ENCODE measurements at regions not wholly inside any gene's neighbourhood (a gene's known extent, or its start where the extent isn't known, plus 50 kb on each side); places are given as distances from the start of the nearest gene placed in this dataset.

DNA sequence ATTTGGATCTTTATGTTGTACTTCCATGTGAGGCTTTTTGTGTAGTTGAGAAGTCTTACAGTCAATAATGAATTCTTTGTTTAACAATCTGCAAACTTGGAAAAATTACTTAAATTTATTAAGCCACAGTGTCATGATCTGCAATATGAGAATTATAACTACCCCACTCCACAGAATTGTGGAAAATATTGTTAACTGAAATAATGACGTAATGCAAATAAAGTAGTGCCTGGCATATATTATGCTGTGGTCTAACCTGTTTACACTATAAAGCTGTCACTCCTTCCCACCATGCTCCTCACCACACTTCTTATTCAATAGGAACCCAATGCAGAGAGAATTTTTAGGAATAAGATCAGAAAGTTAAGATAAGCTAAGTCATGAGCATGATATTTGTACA lies 632.1 kb upstream of the GALNTL6 start:
- no peak for ATAC-seq
- no peak overlapping the region for H3K27ac ChIP-seq (ENCODE audit: low read depth, low read length)
- ChIA-PET CTCF (no interaction called here), POLR2A (no interaction called here)
- Mint-ChIP-seq H3K4me1 (no peaks in the 10 kb centered on the region), H3K9me3 (peaks cover 0 to 7% (median 0%) of the 10 kb centered on the region in 11 donors), H3K27me3 (no peaks in the 10 kb centered on the region), H3K4me3 (no peak overlapping the region), H3K36me3 (no peaks in the 10 kb centered on the region), H3K27ac (no peak overlapping the region)
- H3K4me3 ChIP-seq (ENCODE audit: low read length) = no peak overlapping the region
- no peaks in the 10 kb centered on the region for H3K9me3 ChIP-seq (ENCODE audit: control insufficient read depth in 2 of 3, low read length in 3 of 3)
- intact Hi-C loops (cut with micrococcal nuclease) = no loop called here
- H3K36me3 ChIP-seq (ENCODE audit: control insufficient read depth in 2 of 3, insufficient read depth in 3 of 3, low read length in 3 of 3) = no peaks in the 10 kb centered on the region
- DNase-seq = no peak
- no peaks in the 10 kb centered on the region for H3K27me3 ChIP-seq (ENCODE audit: control insufficient read depth in 2 of 2, insufficient read depth in 2 of 2, low read length in 2 of 2)
- no peaks in the 10 kb centered on the region for H3K4me1 ChIP-seq (ENCODE audit: control insufficient read depth in 2 of 2, insufficient read depth in 2 of 2, low read length in 2 of 2)

DNA sequence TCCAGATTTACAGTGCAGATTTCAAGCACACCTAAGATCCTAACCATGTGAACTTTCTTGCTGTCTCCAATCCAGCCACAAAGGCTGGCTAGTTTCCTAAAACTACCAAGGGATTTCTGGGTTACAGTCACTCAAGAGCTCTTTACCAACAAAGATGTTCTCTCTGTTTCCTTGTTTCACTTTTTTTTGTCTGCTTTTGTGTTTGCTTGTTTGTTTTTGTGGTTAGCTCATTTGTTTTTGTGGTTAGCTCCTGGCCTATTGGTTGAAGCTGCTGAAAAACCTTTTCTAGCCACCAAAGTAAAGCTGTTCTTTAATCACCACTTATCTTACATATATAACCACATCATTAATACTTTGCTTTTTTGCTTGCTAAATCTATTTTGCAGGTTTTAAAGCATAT lies 642.5 kb upstream of the GALNTL6 start:
- Mint-ChIP-seq H3K36me3 (no peaks in the 10 kb centered on the region), H3K4me3 (no peak overlapping the region), H3K27ac (no peak overlapping the region), H3K9me3 (peaks cover 0 to 39% (median 18%) of the 10 kb centered on the region in 11 donors), H3K27me3 (no peaks in the 10 kb centered on the region), H3K4me1 (no peaks in the 10 kb centered on the region)
- POLR2A ChIA-PET = no interaction called here
- no peak for ATAC-seq
- no peaks in the 10 kb centered on the region for H3K4me1 ChIP-seq (ENCODE audit: control insufficient read depth in 2 of 2, insufficient read depth in 2 of 2, low read length in 2 of 2)
- DNase-seq = no peak
- H3K36me3 ChIP-seq (ENCODE audit: control insufficient read depth in 2 of 3, insufficient read depth in 3 of 3, low read length in 3 of 3) = no peaks in the 10 kb centered on the region
- CTCF ChIA-PET = no interaction called here
- intact Hi-C loops (cut with micrococcal nuclease) = no loop called here
- H3K4me3 ChIP-seq (ENCODE audit: low read length) = no peak overlapping the region
- H3K27ac ChIP-seq (ENCODE audit: low read depth, low read length) = no peak overlapping the region
- H3K27me3 ChIP-seq (ENCODE audit: control insufficient read depth in 2 of 2, insufficient read depth in 2 of 2, low read length in 2 of 2) = no peaks in the 10 kb centered on the region
- H3K9me3 ChIP-seq (ENCODE audit: control insufficient read depth in 2 of 3, low read length in 3 of 3) = peaks cover 0 to 12% (median 0%) of the 10 kb centered on the region in 3 experiments

DNA sequence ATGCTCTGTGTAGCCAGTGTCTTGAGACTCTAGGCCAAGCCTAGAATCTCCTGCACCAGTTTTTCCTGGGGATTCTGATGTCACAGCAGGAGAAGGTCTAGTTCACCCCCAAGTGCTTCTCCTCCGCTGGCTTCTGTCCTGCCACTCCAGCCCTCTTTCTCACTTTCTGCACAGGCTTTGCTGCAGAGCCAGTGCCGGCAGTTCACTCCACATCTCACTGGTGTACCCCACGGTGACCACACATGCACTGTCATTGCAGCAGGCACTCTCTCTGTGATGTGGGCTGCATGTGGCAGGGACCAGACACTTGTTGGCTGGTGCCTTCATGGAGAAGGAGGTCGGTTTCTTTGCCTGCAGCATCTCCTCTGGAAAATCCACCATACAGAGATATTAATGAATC lies 643.8 kb upstream of the GALNTL6 start:
- no peak overlapping the region for H3K4me3 Mint-ChIP-seq
- no peaks in the 10 kb centered on the region for H3K36me3 ChIP-seq (ENCODE audit: control insufficient read depth in 2 of 3, insufficient read depth in 3 of 3, low read length in 3 of 3)
- peaks cover 0 to 12% (median 0%) of the 10 kb centered on the region in 3 experiments for H3K9me3 ChIP-seq (ENCODE audit: control insufficient read depth in 2 of 3, low read length in 3 of 3)
- intact Hi-C loops (cut with micrococcal nuclease) = no loop called here
- H3K4me3 ChIP-seq (ENCODE audit: low read length) = no peak overlapping the region
- no peaks in the 10 kb centered on the region for H3K27me3 ChIP-seq (ENCODE audit: control insufficient read depth in 2 of 2, insufficient read depth in 2 of 2, low read length in 2 of 2)
- DNase-seq = no peak
- H3K27ac ChIP-seq (ENCODE audit: low read depth, low read length) = no peak overlapping the region
- no peaks in the 10 kb centered on the region for H3K4me1 ChIP-seq (ENCODE audit: control insufficient read depth in 2 of 2, insufficient read depth in 2 of 2, low read length in 2 of 2)
- no peaks in the 10 kb centered on the region for H3K36me3 Mint-ChIP-seq
- POLR2A ChIA-PET = no interaction called here
- CTCF ChIA-PET = no interaction called here
- no peak overlapping the region for H3K27ac Mint-ChIP-seq
- no peaks in the 10 kb centered on the region for H3K4me1 Mint-ChIP-seq
- H3K27me3 Mint-ChIP-seq = no peaks in the 10 kb centered on the region
- ATAC-seq = no peak
- peaks cover 0 to 39% (median 17%) of the 10 kb centered on the region in 11 donors for H3K9me3 Mint-ChIP-seq

DNA sequence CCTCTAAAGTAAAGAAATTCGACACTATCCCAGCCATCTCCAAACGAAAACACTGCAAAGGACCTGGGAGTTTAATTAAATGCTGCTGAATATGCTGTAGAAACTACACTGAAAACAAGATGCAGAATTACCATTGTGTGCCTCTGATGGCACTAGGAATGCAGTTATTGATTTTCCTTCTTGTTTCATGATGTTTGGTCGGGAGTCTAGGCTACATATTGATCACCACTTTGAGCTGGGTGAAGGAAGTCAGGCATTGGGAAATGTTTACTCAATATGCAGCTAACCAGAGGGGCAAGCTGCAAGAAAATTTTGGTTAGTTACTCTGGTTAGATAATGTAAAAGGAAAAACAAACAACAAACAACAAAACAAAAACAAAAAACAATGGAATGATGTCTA lies 650.7 kb upstream of the GALNTL6 start:
- DNase-seq (no peak), ATAC-seq (no peak)
- ChIA-PET POLR2A (interaction anchor here (0.5 kb wide), 1 partner anchor 88 kb away, joined by 3 read pairs; no protein-coding TSS in a partner anchor), CTCF (no interaction called here)
- no peaks in the 10 kb centered on the region for H3K36me3 Mint-ChIP-seq
- no peaks in the 10 kb centered on the region for H3K4me1 Mint-ChIP-seq
- no peak overlapping the region for H3K4me3 Mint-ChIP-seq
- peaks cover 0 to 4% (median 0%) of the 10 kb centered on the region in 3 experiments for H3K9me3 ChIP-seq (ENCODE audit: control insufficient read depth in 2 of 3, low read length in 3 of 3)
- intact Hi-C loops (cut with micrococcal nuclease) = no loop called here
- H3K27me3 ChIP-seq (ENCODE audit: control insufficient read depth in 2 of 2, insufficient read depth in 2 of 2, low read length in 2 of 2) = no peaks in the 10 kb centered on the region
- H3K27me3 Mint-ChIP-seq = no peaks in the 10 kb centered on the region
- no peak overlapping the region for H3K27ac Mint-ChIP-seq
- H3K4me1 ChIP-seq (ENCODE audit: control insufficient read depth in 2 of 2, insufficient read depth in 2 of 2, low read length in 2 of 2) = no peaks in the 10 kb centered on the region
- no peak overlapping the region for H3K4me3 ChIP-seq (ENCODE audit: low read length)
- no peak overlapping the region for H3K27ac ChIP-seq (ENCODE audit: low read depth, low read length)
- peaks cover 0 to 13% (median 5%) of the 10 kb centered on the region in 11 donors for H3K9me3 Mint-ChIP-seq
- no peaks in the 10 kb centered on the region for H3K36me3 ChIP-seq (ENCODE audit: control insufficient read depth in 2 of 3, insufficient read depth in 3 of 3, low read length in 3 of 3)

DNA sequence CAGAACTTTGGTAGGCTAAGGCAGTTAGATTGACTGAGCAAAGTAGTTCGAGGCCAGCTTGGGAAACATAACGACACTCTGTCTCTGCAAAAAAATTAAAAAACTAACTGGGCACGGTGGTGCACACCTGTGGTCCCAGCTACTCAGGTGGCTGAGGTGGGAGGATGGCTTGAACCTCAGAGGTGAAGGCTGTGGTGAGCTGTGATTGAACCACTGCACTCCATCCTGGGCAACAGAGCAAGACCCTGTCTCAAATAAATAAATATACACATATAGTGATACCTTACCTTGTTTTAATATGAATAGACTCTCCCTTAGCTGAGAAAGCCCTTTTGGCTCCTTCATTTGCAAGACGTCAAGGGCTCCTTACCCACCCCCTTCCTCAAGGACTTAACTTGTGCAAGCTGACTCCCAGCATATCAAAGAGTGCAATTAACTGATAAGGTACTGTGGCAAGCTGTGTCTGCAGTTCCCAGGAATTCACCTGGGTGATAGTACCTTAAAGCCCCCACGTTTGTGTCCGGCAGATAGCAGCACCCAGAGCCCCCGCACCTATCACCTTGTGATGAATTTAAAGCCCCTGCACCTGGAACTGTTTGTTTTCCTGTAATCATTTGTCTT lies 655.6 kb upstream of the GALNTL6 start:
- POLR2A ChIA-PET = no interaction called here
- intact Hi-C loops (cut with micrococcal nuclease) = no loop called here

DNA sequence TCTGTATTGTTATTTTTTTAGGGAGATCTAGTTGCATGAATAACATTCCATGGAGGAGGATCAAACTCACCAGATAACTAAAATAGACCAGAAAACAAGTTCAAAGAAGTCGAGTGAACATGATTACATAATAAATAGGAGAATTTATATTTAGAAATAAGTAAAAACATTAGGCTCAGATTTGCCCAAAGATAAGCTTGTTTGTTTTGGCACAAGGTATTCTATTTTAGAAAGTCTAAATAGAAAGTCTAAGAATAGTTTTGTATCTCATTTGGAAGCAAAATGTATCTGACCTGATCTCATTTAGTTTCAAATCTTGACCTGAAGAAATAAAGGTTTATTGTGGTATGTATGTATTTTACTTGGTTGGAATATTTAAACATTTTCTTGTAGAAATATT lies 670.6 kb upstream of the GALNTL6 start:
- no peak overlapping the region for H3K4me3 ChIP-seq (ENCODE audit: low read length)
- no peaks in the 10 kb centered on the region for H3K27me3 Mint-ChIP-seq
- intact Hi-C loops (cut with micrococcal nuclease) = no loop called here
- no peak overlapping the region for H3K27ac Mint-ChIP-seq
- no peaks in the 10 kb centered on the region for H3K36me3 ChIP-seq (ENCODE audit: control insufficient read depth in 2 of 3, insufficient read depth in 3 of 3, low read length in 3 of 3)
- H3K9me3 ChIP-seq (ENCODE audit: control insufficient read depth in 2 of 3, low read length in 3 of 3) = no peaks in the 10 kb centered on the region
- CTCF ChIA-PET = no interaction called here
- H3K27me3 ChIP-seq (ENCODE audit: control insufficient read depth in 2 of 2, insufficient read depth in 2 of 2, low read length in 2 of 2) = no peaks in the 10 kb centered on the region
- no peak overlapping the region for H3K27ac ChIP-seq (ENCODE audit: low read depth, low read length)
- DNase-seq (no peak), ATAC-seq (no peak)
- H3K4me1 ChIP-seq (ENCODE audit: control insufficient read depth in 2 of 2, insufficient read depth in 2 of 2, low read length in 2 of 2) = no peaks in the 10 kb centered on the region
- H3K36me3 Mint-ChIP-seq = no peaks in the 10 kb centered on the region
- no peaks in the 10 kb centered on the region for H3K4me1 Mint-ChIP-seq
- POLR2A ChIA-PET = no interaction called here
- H3K9me3 Mint-ChIP-seq = peaks cover 0 to 13% (median 3%) of the 10 kb centered on the region in 11 donors
- no peak overlapping the region for H3K4me3 Mint-ChIP-seq

More for the DNA sequence above, 655.6 kb upstream of the GALNTL6 start:
- CTCF ChIA-PET = no interaction called here
- H3K4me3 Mint-ChIP-seq = no peak overlapping the region
- H3K4me3 ChIP-seq (ENCODE audit: low read length) = no peak overlapping the region
- peaks cover 0 to 9% (median 4%) of the 10 kb centered on the region in 11 donors for H3K9me3 Mint-ChIP-seq
- no peaks in the 10 kb centered on the region for H3K36me3 Mint-ChIP-seq
- no peak overlapping the region for H3K27ac Mint-ChIP-seq
- no peak overlapping the region for H3K27ac ChIP-seq (ENCODE audit: low read depth, low read length)
- no peaks in the 10 kb centered on the region for H3K36me3 ChIP-seq (ENCODE audit: control insufficient read depth in 2 of 3, insufficient read depth in 3 of 3, low read length in 3 of 3)
- no peaks in the 10 kb centered on the region for H3K4me1 Mint-ChIP-seq
- H3K27me3 ChIP-seq (ENCODE audit: control insufficient read depth in 2 of 2, insufficient read depth in 2 of 2, low read length in 2 of 2) = no peaks in the 10 kb centered on the region
- DNase-seq (no peak), ATAC-seq (no peak)
- peaks cover 0 to 5% (median 0%) of the 10 kb centered on the region in 3 experiments for H3K9me3 ChIP-seq (ENCODE audit: control insufficient read depth in 2 of 3, low read length in 3 of 3)
- H3K4me1 ChIP-seq (ENCODE audit: control insufficient read depth in 2 of 2, insufficient read depth in 2 of 2, low read length in 2 of 2) = no peaks in the 10 kb centered on the region
- H3K27me3 Mint-ChIP-seq = no peaks in the 10 kb centered on the region

DNA sequence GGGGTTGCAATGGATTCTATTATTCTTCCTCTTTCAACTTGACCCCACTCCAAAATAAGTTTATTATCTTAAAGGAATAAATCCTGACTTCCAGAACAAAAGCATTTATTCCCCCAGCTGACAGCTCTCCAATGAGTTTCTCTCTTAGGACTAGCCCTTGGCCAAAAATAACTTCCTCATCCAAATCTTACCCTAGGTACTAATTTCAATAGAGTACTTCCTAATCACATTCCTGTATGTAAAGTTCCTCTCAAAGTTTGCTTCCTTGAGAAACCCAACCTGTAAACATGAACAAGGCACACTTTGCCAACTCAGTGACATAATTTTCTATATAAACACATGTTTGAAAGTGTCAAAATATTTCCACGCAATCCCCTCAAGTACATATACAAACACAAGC lies 671.2 kb upstream of the GALNTL6 start:
- Histone ChIP-seq H3K4me3 (ENCODE audit: low read length) (no peak overlapping the region), H3K27ac (ENCODE audit: low read depth, low read length) (no peak overlapping the region), H3K36me3 (ENCODE audit: control insufficient read depth in 2 of 3, insufficient read depth in 3 of 3, low read length in 3 of 3) (no peaks in the 10 kb centered on the region), H3K4me1 (ENCODE audit: control insufficient read depth in 2 of 2, insufficient read depth in 2 of 2, low read length in 2 of 2) (no peaks in the 10 kb centered on the region), H3K27me3 (ENCODE audit: control insufficient read depth in 2 of 2, insufficient read depth in 2 of 2, low read length in 2 of 2) (no peaks in the 10 kb centered on the region), H3K9me3 (ENCODE audit: control insufficient read depth in 2 of 3, low read length in 3 of 3) (no peaks in the 10 kb centered on the region)
- no peak overlapping the region for H3K4me3 Mint-ChIP-seq
- no peak overlapping the region for H3K27ac Mint-ChIP-seq
- no peaks in the 10 kb centered on the region for H3K36me3 Mint-ChIP-seq
- intact Hi-C loops (cut with micrococcal nuclease) = no loop called here
- ATAC-seq (no peak), DNase-seq (no peak)
- ChIA-PET POLR2A (no interaction called here), CTCF (no interaction called here)
- no peaks in the 10 kb centered on the region for H3K27me3 Mint-ChIP-seq
- H3K9me3 Mint-ChIP-seq = peaks cover 0 to 13% (median 3%) of the 10 kb centered on the region in 11 donors
- H3K4me1 Mint-ChIP-seq = no peaks in the 10 kb centered on the region
